ENCODE measurements at regions not wholly inside any gene's neighbourhood (a gene's known extent, or its start where the extent isn't known, plus 50 kb on each side); places are given as distances from the start of the nearest gene placed in this dataset.

DNA sequence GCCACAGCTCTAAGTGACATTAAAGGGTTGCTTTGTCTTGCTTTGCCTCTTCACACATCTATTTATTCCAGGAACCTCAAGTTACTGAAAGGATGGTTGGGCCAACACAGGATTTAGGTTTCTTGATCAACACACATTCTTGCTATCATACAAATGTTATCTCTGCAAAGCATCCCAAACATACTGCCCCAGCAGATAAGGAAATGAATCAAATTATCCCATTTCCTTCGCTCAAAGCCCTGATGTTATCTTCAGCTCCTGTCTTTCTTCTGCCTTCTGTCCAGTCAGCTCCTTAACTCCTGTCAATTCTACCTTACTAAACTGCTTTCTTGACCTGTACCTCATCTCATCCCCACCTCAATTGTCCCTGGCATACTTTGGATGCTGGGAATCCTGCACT lies 355.9 kb upstream of the TENM4 start:
- no peak for DNase-seq

DNA sequence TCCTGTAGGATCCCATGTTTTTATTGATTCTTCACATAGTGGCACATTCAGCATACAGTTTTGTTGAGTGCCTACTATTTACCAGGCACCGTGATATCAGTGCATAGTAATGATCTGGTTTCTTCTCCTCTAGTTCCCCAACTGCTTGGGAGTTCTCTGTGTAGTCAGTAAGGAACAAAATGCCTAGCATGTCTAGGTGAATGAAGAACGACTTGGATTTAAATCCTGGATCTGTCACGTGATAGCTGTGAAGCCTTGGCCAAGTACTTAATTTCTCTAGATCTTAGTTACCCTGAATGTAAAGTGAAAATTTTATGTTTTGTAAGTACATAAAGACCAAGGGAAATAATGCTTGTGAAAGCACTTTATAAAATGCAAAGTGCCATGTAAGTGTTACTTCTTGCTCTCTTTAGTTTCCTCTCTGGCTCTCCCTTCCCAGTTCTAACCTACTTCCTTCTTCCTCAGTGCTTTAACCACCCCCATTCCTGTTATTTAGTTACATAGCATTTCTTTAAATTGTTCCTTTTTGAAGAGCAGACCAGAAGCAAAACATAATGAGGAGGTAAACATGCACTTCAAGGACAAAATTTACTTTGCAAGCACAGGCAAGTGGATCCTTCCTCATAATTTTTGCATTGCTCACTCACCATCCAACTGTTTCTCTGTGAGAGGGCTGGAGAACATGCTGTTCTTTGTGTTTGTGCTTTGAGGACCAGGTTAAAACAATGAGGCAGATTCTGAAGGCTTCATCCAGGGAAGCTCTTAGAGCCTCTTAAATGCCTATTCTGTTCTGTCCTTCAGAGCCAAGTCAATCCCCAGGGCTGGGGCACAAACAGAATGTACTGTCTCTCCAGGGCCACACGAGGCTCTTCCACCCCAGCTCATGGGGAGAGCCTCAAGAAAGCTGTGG lies 353.9 kb upstream of the TENM4 start:
- DNase-seq, result no peak

- no peak for DNase-seq
These were observed 353.2 kb upstream of the TENM4 start for GRCh38 chr11:79794057-79794456.

- DNase-seq, result no peak
These were observed 346.1 kb upstream of the TENM4 start for GRCh38 chr11:79786961-79787360.

DNA sequence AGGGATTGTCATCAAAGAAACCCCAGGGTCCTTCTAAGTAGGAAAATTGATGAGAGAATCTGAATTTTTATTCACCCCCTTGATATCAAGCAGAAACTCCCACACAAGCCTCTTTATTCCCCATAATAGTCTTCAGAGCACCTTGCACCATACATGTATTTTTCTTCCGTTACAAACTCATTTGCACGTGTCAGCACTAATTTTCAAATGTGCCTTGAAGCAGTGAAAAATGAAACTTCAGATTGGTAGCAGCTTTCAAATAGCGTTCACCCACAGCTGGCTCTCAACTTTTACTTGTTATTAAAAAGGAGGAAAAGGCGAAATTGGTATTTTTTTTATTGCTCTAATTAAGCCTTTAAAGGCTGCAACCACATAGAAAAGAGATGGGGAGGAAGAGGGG lies 343.0 kb upstream of the TENM4 start:
- DNase-seq, result no peak

DNA sequence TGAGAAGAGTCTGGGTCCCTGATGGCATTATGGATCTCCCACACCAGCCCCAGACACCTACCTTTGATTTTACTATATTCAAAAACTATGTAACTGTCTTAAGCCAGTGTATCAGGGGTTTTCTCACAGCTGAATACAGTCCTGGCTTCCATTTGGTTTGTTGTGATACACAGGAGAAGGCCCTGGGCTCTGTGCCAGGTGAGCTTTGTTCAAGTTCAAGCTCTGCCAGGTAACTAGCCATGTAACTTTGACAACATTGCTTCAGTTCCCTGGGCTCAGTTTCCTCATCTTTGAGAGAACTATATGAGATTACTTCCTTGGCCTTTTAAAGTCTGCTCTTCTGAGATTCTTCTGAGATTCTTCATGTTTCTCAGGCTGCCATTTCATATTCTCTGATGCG lies 327.5 kb upstream of the TENM4 start:
- DNase-seq, result no peak

- no peak for DNase-seq
These were observed 321.6 kb upstream of the TENM4 start for GRCh38 chr11:79762279-79762921.

GRCh38 chr11:79758325-79758724 lies 317.5 kb upstream of the TENM4 start:
- DNase-seq, result no peak

- no peak for DNase-seq
These were observed 306.6 kb upstream of the TENM4 start for GRCh38 chr11:79747406-79747805.

DNA sequence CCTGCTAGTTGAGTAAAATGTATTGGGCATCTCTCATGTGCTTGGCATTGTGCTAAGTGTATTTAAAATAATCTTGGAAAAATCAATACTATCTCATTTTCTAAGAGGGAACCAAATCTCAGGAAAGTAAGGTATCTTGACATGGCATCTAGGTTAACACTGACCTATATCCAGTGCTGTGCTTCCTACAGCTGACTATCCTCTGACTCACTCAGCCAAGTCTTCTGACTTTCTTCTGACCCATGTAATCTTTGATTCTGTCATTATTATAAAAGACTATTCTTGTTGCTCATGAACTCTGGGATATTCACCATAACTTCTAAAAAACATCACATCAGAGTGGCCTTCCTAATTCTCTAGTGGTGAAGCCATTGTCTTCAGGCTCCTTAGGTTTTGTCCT lies 304.1 kb upstream of the TENM4 start:
- no peak for DNase-seq

GRCh38 chr11:79742176-79742575 lies 301.3 kb upstream of the TENM4 start:
- DNase-seq, result no peak

DNA sequence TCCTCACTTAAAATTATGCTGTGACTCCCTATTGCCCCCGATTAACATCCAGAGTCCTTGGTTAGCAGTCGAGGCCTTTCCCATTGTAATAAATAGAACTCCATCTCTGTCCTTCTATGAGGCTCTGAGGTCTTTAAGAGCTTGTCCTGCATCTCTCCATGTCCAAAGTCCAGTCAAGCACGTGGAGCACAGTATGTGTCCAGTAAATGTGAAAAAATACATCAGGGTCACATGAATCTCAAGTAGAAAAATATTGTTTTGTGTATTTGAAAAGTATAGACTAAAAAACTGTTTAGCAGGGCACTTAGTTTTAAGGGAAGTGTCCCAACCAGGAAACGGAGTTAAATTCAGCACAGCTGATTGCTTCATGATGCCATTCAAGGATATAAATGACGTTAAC lies 298.8 kb upstream of the TENM4 start:
- no peak for DNase-seq

GRCh38 chr11:79727221-79727620 lies 286.4 kb upstream of the TENM4 start:
- no peak for DNase-seq

DNA sequence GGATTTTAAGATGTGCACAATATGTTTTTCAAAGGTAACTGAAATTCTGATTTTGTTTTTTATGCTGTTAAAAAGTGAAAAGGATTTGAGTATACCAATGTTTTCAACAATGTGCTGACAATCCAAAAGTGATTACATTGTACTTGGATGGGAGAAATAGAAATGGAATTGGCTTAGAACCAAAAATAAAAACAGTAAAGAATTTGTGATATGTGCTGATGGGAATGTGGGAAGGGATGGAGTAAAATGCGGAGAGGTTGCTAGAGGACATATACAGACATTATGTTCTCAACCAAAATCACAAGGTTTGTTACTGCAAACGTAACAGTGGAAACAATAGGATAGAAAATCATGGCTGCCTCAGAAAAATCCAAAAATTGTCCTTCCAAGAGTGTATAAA lies 279.3 kb upstream of the TENM4 start:
- DNase-seq, result no peak

DNA sequence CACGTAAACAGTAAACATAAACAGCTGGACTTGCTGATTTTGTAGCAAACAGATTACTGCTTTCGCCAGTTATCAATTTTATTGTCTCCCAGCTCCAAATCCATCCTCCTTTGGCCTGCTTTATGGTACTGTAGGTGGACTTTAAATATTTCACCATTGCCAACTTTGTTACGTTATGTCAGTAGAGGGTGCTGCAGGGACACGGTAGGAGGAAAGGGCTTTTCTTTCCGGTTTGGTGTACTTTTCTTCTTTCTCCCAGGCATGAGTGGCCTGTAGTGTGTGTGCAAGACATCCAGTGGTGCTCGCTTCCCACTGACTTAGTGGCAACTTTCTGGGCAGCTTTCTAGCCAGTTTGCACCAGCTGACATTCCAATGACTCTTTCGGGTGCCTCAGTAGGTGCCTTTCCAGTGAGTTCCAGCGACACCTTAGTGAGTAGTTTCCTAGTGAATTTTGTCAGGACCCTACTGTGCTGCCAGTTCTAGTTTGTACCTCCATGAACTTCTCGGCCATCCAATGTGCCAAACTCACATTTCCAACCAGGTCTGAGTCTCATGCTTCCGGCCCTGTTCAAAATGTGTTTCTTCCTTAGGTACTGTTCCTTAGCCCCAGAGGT lies 267.6 kb upstream of the TENM4 start:
- no peak for DNase-seq

- DNase-seq, result no peak
These were observed 264.8 kb upstream of the TENM4 start for GRCh38 chr11:79705648-79706047.

GRCh38 chr11:79702303-79702702 lies 261.5 kb upstream of the TENM4 start:
- DNase-seq, result no peak

DNA sequence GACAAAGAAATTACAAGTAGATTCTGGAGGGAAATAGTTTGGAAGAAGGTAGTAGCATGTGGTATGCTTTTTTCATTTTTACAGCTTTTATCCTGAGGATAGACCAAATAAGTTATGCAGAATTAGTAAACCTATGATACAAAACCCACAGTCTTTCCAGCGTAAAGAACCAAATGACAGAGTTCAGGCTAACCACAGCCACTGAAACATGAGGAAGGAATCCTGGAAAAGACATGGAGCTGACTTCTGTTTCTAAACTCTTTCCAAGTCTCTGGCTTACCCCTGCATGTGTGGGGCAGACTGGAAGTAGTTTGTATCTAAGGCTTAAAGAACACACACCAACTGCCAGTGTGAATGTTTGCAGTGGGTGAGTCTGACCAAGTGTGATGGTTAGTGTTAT lies 258.4 kb upstream of the TENM4 start:
- DNase-seq, result no peak

DNA sequence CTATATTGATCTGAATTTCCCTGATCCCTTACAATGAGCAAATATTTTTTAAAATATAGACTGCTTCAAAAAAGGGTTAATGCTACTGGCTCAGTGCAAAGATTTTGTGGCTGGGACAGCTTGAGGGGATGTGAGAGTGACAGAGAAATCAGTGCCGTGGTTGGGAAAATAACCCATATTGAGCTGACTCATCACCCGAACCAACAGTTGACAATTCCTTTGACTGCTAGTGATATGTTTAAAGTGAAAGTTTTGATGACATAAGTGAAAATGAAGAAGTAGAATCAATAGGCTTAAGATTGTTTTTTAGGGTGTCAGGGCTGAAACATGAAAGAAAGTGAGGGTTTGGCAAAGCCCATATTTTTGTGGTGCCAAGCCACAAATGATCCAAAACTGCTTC lies 257.1 kb upstream of the TENM4 start:
- DNase-seq, result no peak

DNA sequence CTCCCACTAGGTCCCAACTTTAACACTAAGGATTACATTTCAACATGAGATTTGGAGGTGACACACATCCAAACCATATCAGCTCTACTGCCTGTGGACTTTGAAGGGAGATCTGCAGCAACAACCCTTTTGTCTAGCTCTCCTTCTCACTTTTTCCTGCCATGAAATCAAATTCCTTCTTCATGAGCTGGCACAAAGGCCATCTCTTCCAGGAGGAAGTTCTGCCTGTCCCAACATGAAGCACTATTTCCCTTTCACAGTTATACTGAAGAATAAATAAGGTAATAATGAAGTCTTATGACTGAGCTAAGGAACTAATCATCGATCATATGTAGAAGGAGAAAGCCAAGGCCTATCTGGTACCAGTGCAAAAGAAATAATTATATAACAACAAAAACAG lies 253.5 kb upstream of the TENM4 start:
- no peak for DNase-seq

DNA sequence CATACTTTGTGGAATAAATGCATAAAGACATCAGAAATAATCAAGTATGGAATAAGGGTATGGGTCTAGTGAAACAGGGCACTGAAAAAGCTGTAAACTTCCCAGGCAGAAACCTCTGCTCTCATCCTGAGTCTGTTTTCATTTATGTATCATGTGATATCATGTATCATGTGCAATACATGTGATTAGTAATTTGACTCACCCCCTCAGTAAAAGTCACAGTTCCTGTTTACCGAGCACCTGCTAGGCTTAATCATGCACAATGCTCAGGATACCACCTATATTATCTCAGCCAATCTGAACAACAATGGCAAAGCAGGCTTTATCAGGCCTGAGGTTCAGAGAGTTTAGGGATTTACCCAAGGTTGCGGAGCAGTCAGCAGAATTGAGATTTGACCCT lies 250.6 kb upstream of the TENM4 start:
- no peak for DNase-seq

DNA sequence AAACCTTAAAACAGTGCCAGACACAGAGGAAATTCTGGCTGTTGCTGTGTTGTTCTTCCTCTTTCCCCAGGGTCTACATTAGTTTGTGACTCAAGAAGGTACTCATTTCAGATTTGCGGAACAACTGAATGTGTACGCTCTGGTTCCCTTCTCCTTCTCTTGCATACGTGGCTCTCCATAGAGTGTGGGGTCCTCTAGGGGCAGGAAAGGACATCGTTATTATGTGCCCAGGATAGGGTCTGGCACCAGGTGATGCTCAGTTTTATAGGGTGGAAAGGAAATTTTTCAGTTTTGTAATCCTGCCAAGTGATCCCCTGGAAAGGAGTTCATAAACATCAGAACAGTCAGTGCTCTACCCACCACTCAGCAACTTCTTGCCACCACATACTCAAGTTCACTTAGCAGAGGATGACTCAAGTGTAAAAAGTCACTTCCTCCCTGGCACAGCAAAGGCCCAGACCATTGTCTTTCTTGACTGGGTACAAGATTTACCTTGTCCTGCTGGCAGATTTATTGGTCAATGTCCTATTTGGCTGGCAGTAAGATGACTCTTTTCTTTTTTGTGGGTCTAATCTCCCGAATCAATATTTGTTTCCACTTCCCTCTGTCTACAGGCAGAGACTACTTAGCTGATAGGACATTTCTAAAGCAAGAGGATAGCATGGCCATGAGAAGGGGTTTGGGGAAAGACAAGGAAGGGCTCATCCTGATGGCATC lies 246.0 kb upstream of the TENM4 start:
- no peak for DNase-seq

GRCh38 chr11:79683930-79684329 lies 243.1 kb upstream of the TENM4 start:
- no peak for DNase-seq

All from inflammatory macrophage (primary cell).